ENCODE measurements at regions not wholly inside any gene's neighbourhood (a gene's known extent, or its start where the extent isn't known, plus 50 kb on each side); places are given as distances from the start of the nearest gene placed in this dataset.
"Not testable (repeated sequence)": the region's sequence is repeated elsewhere in the genome, so short reads cannot be mapped to it uniquely, and the experiment has no call there.

DNA sequence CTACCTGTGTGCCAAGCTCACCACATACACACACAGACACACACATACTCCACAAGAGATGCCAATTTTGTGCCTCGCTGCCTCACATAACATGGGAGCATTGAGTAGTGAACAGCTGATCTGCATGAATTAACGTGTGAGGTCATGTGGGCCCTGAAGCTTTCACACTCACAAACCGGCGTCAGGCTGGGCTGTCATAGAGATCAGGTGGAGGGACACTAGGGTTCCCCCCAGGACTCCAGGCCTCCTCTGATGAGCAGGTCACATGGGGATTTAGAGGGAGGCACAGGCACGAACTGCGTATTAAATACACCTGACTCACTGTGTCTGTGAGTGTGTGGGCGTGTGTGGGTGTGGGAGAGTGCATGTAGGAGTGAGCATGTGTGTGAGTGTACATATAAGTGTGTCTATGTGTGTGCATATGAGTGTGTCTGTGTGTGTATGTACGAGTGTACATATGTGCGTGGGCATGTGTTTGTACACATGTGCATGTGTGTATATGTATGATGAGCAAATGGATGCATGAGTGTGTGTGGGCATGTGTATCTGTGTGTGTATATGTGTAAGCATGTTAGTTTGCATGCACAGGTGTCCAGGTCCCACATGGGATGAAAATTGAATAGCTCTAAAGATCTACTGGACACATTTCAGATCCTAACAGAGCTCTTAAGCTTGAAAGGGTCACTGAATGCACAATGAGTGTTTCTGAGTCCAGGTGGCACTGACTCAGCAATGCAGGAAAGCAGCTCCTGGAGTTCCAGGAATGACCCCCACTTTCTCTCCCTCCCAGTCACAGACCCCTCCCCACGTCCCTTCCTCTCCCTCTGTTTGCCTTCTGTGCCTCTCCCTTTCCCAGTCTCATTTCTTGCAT, 336.6 kb downstream of the PREX1 start:
- no peaks in the 10 kb centered on the region for H3K4me1 Mint-ChIP-seq (ENCODE audit: insufficient read depth, unreplicated experiment)
- BruUV-seq (replicated peaks): no TSS peak
- TF ChIP-seq, protein P1, sequence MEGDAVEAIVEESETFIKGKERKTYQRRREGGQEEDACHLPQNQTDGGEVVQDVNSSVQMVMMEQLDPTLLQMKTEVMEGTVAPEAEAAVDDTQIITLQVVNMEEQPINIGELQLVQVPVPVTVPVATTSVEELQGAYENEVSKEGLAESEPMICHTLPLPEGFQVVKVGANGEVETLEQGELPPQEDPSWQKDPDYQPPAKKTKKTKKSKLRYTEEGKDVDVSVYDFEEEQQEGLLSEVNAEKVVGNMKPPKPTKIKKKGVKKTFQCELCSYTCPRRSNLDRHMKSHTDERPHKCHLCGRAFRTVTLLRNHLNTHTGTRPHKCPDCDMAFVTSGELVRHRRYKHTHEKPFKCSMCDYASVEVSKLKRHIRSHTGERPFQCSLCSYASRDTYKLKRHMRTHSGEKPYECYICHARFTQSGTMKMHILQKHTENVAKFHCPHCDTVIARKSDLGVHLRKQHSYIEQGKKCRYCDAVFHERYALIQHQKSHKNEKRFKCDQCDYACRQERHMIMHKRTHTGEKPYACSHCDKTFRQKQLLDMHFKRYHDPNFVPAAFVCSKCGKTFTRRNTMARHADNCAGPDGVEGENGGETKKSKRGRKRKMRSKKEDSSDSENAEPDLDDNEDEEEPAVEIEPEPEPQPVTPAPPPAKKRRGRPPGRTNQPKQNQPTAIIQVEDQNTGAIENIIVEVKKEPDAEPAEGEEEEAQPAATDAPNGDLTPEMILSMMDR (IDR thresholded peaks at IDR 0.05; ENCODE audit: unreplicated experiment): no peak
- intact Hi-C loops (cut with micrococcal nuclease): no loop called here
- H3K27ac Mint-ChIP-seq (ENCODE audit: low read depth, unreplicated experiment): no peak overlapping the region
- peaks cover 50% of the 10 kb centered on the region for H3K27me3 Mint-ChIP-seq (ENCODE audit: insufficient read depth, unreplicated experiment)
- ChIA-PET POLR2A (interaction anchor here (0.6 to 1.9 kb wide), 2 partner anchors 12 to 136 kb away, joined by 3 to 4 read pairs; no protein-coding TSS in a partner anchor), CTCF (interaction anchor here (0.6 kb wide), 1 partner anchor 10 kb away, joined by 3 read pairs; no protein-coding TSS in a partner anchor)
- H3K4me3 Mint-ChIP-seq (ENCODE audit: unreplicated experiment): no peak overlapping the region
- no peaks in the 10 kb centered on the region for H3K9me3 Mint-ChIP-seq (ENCODE audit: unreplicated experiment)
- H3K36me3 Mint-ChIP-seq (ENCODE audit: insufficient read depth, unreplicated experiment): no peaks in the 10 kb centered on the region
- no peak for DNase-seq (ENCODE audit: unreplicated experiment)

GRCh38 chr20:48490341-48490740, 337.5 kb downstream of the PREX1 start:
- ChIA-PET POLR2A (interaction anchor here (0.6 to 1.9 kb wide), 2 partner anchors 13 to 460 kb away, joined by 3 to 4 read pairs; no protein-coding TSS in a partner anchor), CTCF (interaction anchor here (0.6 kb wide), 1 partner anchor 1345 kb away, joined by 3 read pairs; no protein-coding TSS in a partner anchor)
- H3K36me3 Mint-ChIP-seq (ENCODE audit: insufficient read depth, unreplicated experiment); DNase-seq (ENCODE audit: unreplicated experiment); H3K4me3 Mint-ChIP-seq (ENCODE audit: unreplicated experiment); BruUV-seq (replicated peaks); H3K27ac Mint-ChIP-seq (ENCODE audit: low read depth, unreplicated experiment); intact Hi-C loops (cut with micrococcal nuclease); H3K4me1 Mint-ChIP-seq (ENCODE audit: insufficient read depth, unreplicated experiment); H3K9me3 Mint-ChIP-seq (ENCODE audit: unreplicated experiment): not testable (repeated sequence)
- peaks cover 59% of the 10 kb centered on the region for H3K27me3 Mint-ChIP-seq (ENCODE audit: insufficient read depth, unreplicated experiment)

DNA sequence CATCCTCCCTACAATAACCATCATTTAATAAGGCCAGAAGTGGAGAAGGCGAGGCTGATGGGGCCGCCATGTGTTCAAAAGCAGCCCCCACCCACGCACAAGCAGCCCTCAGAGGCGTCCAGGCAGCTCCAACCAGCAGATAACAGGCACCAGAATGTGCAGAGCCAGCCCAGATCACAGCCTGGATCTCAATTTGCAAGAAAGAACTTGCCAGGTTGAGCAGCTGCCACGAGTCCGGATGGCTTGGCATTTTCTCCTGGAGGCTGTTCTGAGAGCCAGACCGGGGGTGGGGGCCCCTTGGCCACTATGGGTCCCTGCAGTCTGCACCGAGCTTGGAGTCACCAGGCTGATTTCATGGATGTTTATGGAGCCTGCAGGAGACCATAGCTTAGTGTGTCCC, 338.1 kb downstream of the PREX1 start:
- Mint-ChIP-seq H3K9me3 (ENCODE audit: unreplicated experiment) (no peaks in the 10 kb centered on the region), H3K4me1 (ENCODE audit: insufficient read depth, unreplicated experiment) (no peaks in the 10 kb centered on the region), H3K4me3 (ENCODE audit: unreplicated experiment) (no peak overlapping the region), H3K27me3 (ENCODE audit: insufficient read depth, unreplicated experiment) (peaks cover 66% of the 10 kb centered on the region), H3K27ac (ENCODE audit: low read depth, unreplicated experiment) (no peak overlapping the region), H3K36me3 (ENCODE audit: insufficient read depth, unreplicated experiment) (peaks cover 5% of the 10 kb centered on the region)
- TF ChIP-seq, protein P1 (IDR thresholded peaks at IDR 0.05; ENCODE audit: unreplicated experiment): no peak
- POLR2A ChIA-PET: interaction anchor here (0.6 kb wide), 1 partner anchor 459 kb away, joined by 3 read pairs; no protein-coding TSS in a partner anchor
- DNase-seq (ENCODE audit: unreplicated experiment): no peak
- CTCF ChIA-PET: interaction anchor here (0.6 to 1.0 kb wide), 2 partner anchors 14 to 1345 kb away, joined by 3 read pairs; no protein-coding TSS in a partner anchor
- intact Hi-C loops (cut with micrococcal nuclease): no loop called here
- no TSS peak for BruUV-seq (replicated peaks)

- ChIA-PET POLR2A (no interaction called here), CTCF (interaction anchor here (1.0 to 1.2 kb wide), 3 partner anchors 14 to 132 kb away, joined by 3 to 4 read pairs (median 3); no protein-coding TSS in a partner anchor)
- no peaks in the 10 kb centered on the region for H3K4me1 Mint-ChIP-seq (ENCODE audit: insufficient read depth, unreplicated experiment)
- H3K9me3 Mint-ChIP-seq (ENCODE audit: unreplicated experiment): no peaks in the 10 kb centered on the region
- intact Hi-C loops (cut with micrococcal nuclease): no loop called here
- no TSS peak for BruUV-seq (replicated peaks)
- no peak for DNase-seq (ENCODE audit: unreplicated experiment)
- no peak overlapping the region for H3K27ac Mint-ChIP-seq (ENCODE audit: low read depth, unreplicated experiment)
- H3K4me3 Mint-ChIP-seq (ENCODE audit: unreplicated experiment): no peak overlapping the region
- peaks cover 6% of the 10 kb centered on the region for H3K36me3 Mint-ChIP-seq (ENCODE audit: insufficient read depth, unreplicated experiment)
- TF ChIP-seq, protein P1 (IDR thresholded peaks at IDR 0.05; ENCODE audit: unreplicated experiment): no peak
- H3K27me3 Mint-ChIP-seq (ENCODE audit: insufficient read depth, unreplicated experiment): peaks cover 70% of the 10 kb centered on the region
Observed at GRCh38 chr20:48489046-48489463, 338.7 kb downstream of the PREX1 start.

GRCh38 chr20:48488334-48489034, 339.3 kb downstream of the PREX1 start:
- POLR2A ChIA-PET; H3K4me1 Mint-ChIP-seq (ENCODE audit: insufficient read depth, unreplicated experiment); H3K27ac Mint-ChIP-seq (ENCODE audit: low read depth, unreplicated experiment); H3K36me3 Mint-ChIP-seq (ENCODE audit: insufficient read depth, unreplicated experiment); BruUV-seq (replicated peaks); DNase-seq (ENCODE audit: unreplicated experiment); intact Hi-C loops (cut with micrococcal nuclease); H3K4me3 Mint-ChIP-seq (ENCODE audit: unreplicated experiment); H3K9me3 Mint-ChIP-seq (ENCODE audit: unreplicated experiment): not testable (repeated sequence)
- CTCF ChIA-PET: interaction anchor here (1.0 to 1.2 kb wide), 3 partner anchors 13 to 132 kb away, joined by 3 to 4 read pairs (median 3); no protein-coding TSS in a partner anchor
- H3K27me3 Mint-ChIP-seq (ENCODE audit: insufficient read depth, unreplicated experiment): peaks cover 70% of the 10 kb centered on the region

Data from MCF 10A (cell line).